HG03575 (cell line): ENCODE measurements at regions not wholly inside any gene's neighbourhood (a gene's known extent, or its start where the extent isn't known, plus 50 kb on each side); places are given as distances from the start of the nearest gene placed in this dataset.
"Not testable (repeated sequence)": the region's sequence is repeated elsewhere in the genome, so short reads cannot be mapped to it uniquely, and the experiment has no call there.

ENCODE experiments used
- ATAC-seq: cut with Tn5 transposase; IDR thresholded peaks from one replicate; pipeline ENCODE4 v1.9.1; 2021; ENCODE audit not compliant: unreplicated experiment, insufficient number of reproducible peaks, low FRiP score; ENCODE audit errors: extremely low read depth

GRCh38 chr5:104084896-104085295, 522.3 kb upstream of the NUDT12 start:
- no peak for ATAC-seq

- no peak for ATAC-seq
These were observed 520.2 kb upstream of the NUDT12 start for GRCh38 chr5:104082754-104083153.

DNA sequence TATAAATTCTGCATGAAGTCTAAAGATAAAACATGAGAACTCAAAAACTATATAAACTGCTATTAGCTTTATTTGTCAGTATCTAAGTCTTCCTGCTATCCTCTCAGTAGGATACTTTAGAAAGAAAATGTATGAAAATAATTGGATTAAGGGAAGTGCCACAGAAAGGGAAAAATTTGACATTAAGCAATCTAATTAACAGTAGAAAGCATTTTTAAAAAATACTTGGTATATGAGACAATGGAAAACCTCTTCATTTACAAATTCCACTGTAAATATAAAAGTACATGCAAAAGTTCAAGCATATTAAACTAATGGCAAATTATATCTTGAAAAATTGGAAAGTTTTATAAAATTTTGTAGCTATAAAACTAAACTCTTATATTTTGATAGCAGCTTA, 518.6 kb upstream of the NUDT12 start:
- ATAC-seq: no peak

DNA sequence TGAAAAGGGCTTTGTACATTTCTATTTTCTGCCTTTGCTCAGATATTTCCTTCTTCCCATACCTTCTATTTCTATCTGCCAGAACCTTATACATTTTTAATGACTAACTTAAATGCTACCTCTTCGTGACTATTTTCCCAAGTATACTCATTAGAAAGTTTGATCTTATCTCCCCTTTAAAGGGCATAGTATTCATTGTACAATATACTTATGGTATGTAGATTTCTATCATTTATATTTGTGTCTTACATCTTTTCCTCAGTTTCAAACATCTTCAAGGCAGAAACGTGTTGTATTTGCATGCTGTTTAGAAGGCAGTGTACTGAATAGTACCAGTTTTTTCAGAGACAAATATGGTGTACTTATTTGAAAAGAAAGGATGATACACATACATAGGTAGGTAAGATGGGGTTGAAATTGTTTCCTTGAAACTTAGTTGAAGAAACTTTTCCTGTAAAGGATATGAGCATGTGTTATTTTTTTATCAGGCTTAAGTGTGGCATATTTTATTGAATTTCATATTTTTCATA, 518.1 kb upstream of the NUDT12 start:
- ATAC-seq: no peak

DNA sequence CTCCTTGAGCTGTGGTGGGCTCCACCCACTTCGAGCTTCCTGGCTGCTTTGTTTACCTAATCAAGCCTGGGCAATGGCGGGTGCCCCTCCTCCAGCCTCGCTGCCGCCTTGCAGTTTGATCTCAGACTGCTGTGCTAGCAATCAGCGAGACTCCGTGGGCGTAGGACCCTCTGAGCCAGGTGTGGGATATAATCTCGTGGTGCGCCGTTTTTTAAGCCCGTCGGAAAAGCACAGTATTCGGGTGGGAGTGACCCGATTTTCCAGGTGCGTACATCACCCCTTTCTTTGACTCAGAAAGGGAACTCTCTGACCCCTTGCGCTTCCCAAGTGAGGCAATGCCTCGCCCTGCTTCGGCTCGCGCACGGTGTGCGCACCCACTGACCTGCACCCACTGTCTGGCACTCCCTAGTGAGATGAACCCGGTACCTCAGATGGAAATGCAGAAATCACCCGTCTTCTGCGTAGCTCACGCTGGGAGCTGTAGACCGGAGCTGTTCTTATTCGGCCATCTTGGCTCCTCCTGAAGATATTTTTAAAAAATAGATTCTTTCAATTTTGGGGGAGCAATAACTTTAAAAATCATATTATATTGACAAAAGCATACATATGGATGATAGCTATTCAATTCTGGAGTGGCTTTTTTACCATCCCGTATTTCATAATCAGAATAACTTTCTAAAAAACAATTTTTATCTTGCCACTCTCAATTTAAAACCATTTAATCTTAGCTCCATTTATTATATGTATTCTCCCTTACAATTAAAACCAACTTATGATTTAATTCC, 517.5 kb upstream of the NUDT12 start:
- not testable (repeated sequence) for ATAC-seq

DNA sequence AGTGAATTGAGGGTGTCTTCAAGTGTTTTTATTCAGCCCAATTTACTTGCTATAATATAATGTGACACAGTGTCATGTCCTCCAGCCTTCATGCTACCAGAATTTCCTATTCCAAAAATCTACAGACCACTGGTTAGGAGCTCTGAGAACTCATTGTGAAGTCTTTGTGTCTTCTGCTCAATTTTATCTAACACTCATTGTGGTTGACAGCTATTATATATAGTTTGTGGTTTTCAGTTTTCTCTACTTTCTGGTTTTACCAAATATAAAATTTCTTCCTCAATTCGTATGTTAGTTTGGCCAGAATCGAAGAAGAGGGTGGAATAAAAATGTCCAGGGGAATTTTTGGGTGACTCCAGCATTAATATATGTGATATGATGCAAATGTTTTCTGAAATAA, 509.3 kb upstream of the NUDT12 start:
- no peak for ATAC-seq

DNA sequence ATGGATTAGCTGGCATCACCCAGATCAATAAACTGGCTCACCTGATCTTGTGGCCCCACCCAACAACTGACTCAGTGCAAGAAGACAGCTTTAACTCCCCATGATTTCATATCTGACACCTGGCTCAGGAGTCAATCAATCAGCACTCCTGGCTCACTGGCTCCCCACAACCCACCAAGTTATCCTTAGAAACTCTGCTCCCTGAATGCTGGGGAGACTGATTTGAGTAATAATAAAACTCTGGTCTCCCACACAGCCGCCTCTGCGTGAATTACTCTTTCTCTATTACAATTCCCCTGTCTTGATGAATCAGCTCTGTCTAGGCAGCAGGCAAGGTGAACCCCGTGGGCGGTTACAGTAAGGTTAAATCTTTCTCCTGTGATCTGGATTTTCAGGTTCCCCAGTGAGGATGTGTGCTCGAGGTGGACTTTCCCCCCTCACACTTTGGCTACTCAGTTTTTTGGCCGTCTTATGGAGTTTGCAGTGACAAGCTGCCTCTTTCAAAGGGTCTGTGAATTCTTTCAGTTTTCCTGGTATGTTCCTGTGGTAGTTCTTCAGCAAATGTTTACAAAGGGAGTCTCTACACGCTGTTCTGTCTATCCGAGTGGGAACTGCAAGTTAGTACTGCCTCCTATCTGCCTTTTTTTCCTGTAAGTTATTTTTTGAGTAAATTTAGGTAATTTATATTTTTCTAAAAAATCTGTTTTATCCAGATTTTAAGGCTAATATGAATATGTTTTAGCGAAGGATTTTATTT, 500.2 kb upstream of the NUDT12 start:
- no peak for ATAC-seq

DNA sequence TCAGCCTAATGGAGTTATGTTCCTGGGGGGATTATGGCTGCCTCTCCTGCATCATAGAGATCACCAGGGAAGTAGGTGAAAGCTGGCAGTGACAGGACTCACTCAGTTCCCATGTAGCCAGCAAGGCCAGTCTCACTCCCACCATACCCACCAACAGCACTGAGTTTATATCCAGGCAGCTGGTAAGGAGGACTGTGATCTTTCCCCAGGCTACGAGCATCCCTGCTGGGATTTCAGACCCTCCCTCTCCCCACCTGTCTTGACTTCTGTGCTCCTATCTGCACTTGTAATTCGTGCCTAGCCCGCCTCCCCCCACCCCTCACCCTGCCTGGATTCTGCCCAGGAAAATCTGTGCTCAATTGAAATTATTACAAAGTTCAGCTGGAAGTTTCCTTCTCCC, 499.1 kb upstream of the NUDT12 start:
- no peak for ATAC-seq

DNA sequence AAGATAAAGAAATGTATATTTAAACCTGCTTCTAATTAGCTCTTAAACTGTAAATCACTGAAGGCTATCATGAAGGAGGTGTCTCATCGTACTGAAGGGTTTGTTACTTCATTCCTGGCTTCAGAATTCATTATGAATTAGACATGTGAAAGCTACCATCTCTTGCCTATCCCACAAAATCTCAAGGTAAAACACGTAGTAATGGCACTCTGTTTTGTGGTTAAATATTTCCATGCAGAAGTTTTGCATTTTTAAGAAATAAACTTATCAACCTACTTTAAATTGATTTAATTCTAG, 490.7 kb upstream of the NUDT12 start:
- ATAC-seq: no peak

DNA sequence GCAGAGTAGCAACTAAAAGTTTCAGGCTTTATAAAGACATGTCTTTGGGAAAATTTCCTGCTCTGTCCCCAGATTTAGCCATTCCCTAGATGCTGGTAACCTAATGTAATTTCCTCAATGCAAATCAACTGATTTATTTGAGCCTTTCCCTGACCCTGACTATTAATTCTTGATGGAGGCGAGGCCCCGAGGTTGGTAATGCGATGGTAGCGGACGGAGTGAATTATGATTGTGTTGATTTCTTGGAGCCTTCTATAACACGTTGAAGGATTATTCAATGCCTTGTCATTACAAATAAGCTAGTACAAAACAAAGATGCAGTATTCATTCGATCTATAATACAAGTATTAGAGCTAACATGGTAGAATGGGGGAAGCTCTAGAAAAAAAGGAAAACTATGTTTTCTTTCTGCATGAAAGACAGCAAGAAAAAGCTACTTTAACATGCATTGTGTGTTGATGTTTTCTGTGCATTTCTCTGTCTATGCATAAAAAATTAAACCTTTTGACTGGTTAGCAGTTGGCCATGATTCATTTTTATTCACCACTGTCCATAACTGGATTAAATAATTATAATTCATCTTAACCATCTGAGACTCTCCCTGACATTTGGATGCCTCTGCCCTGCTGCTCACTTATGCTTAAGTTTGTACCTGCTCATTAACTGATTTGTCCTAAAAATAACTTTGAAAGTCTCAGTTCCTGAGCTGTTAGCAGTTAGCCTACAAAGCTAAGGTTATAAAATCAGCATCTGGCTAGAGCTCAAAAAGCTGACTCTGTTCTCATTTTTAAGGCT, 490.2 kb upstream of the NUDT12 start:
- no peak for ATAC-seq

GRCh38 chr5:104050436-104050835, 487.8 kb upstream of the NUDT12 start:
- ATAC-seq: no peak

GRCh38 chr5:104049752-104050151, 487.2 kb upstream of the NUDT12 start:
- ATAC-seq: no peak

DNA sequence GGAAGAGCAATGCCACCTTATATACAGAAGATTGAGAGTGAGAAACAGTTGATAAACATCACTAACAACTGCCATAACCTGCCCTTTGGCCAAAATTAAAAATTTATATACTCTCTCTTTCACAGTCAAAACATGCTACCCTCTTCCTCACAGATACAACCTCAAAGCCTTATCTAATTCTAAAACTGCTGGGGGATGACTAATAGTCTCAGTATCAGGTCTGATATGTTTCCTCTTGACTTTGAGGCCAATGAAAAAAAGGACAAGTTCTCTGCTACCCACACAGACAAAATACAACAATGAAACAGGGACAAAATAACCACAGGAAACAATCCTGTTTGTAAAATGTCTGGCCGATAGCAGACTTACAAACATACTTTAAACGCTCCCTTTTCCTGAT, 485.6 kb upstream of the NUDT12 start:
- ATAC-seq: no peak

- ATAC-seq: no peak
These were observed 483.4 kb upstream of the NUDT12 start for GRCh38 chr5:104045987-104046386.

- ATAC-seq: not testable (repeated sequence)
These were observed 477.3 kb upstream of the NUDT12 start for GRCh38 chr5:104039871-104040270.

GRCh38 chr5:104037136-104037535, 474.5 kb upstream of the NUDT12 start:
- ATAC-seq: not testable (repeated sequence)

GRCh38 chr5:104033186-104033585, 470.6 kb upstream of the NUDT12 start:
- ATAC-seq: not testable (repeated sequence)

DNA sequence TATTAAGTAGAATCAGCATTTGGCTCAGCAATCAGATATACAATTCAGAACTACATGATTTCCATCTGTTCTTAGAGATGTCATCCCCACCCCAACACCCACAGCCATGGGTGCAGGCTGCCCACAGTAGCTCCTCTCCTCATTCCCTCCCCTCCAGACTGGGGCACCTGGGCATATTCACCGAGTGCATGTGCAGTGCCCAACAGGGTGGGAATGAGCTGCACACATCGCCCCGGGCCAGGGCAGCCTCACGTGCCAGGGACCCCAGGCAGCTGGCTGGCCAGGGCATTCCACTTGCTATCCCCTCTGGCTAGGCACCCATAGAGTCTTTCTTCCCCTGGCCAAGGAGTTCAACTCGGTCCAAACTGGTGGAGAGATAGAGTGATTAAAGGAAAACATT, 461.9 kb upstream of the NUDT12 start:
- no peak for ATAC-seq

DNA sequence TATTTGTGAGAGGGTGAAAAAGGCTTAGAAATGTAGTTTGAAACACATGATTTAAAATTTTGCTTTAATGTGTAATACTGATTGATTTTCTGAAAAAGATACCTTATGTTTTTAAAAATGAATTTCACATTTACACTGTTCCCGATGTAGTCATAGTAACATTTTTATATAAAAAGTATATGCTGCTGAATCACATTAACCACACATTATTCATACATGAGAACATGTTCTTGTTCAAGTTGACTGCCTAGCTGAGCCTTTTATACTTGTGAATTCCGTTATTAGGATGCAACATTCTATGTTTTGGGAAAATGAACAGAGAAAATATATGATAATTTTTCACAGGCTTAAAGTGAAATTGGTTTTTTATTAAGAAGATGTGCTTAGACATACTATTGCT, 461.1 kb upstream of the NUDT12 start:
- ATAC-seq: no peak

- ATAC-seq: no peak
These were observed 457.4 kb upstream of the NUDT12 start for GRCh38 chr5:104019956-104020355.
